H9 (cell line): ENCODE measurements at regions not wholly inside any gene's neighbourhood (a gene's known extent, or its start where the extent isn't known, plus 50 kb on each side); places are given as distances from the start of the nearest gene placed in this dataset.

ENCODE experiments used
- DNase-seq: peaks from one replicate; pipeline ENCODE4 v3.0.0-alpha.2; 2017
- H2AFZ ChIP-seq: one replicate; pipeline ENCODE4 v1.6.1; 2013; ENCODE audit warnings: mild to moderate bottlenecking, low read length, control low read depth, moderate library complexity
- H2AK5ac ChIP-seq: 2 replicates; pipeline ENCODE4 v1.6.1; 2013; ENCODE audit warnings: low read length, control low read depth, mixed read lengths; ENCODE audit not compliant: insufficient read length
- H2BK120ac ChIP-seq: one replicate; pipeline ENCODE4 v1.6.1; 2013; ENCODE audit warnings: low read depth, mild to moderate bottlenecking, low read length, control low read depth, inconsistent platforms; ENCODE audit not compliant: poor library complexity, severe bottlenecking
- H2BK12ac ChIP-seq: 2 replicates; pipeline ENCODE4 v1.6.1; 2013; ENCODE audit warnings: low read length, control low read depth, mixed read lengths, low read depth; ENCODE audit not compliant: insufficient read length
- H2BK15ac ChIP-seq: 2 replicates; pipeline ENCODE4 v1.6.1; 2013; ENCODE audit warnings: low read depth, low read length, control low read depth
- H2BK20ac ChIP-seq: one replicate; pipeline ENCODE4 v1.6.1; 2013; ENCODE audit warnings: low read depth, mild to moderate bottlenecking, low read length, control low read depth, inconsistent platforms; ENCODE audit not compliant: poor library complexity, severe bottlenecking
- H2BK5ac ChIP-seq: 2 replicates; pipeline ENCODE4 v1.6.1; 2013; ENCODE audit warnings: low read length, control low read depth, mixed read lengths; ENCODE audit not compliant: insufficient read length
- H3K14ac ChIP-seq: 2 replicates; pipeline ENCODE4 v1.6.1; 2013; ENCODE audit warnings: low read length, control low read depth; ENCODE audit not compliant: insufficient read depth
- H3K18ac ChIP-seq: 2 replicates; pipeline ENCODE4 v1.6.1; 2013; ENCODE audit warnings: low read depth, mild to moderate bottlenecking, mixed read lengths, low read length, control low read depth; ENCODE audit not compliant: insufficient read length
- H3K23ac ChIP-seq: 2 replicates; pipeline ENCODE4 v1.6.1; 2013; ENCODE audit warnings: low read length, control low read depth, mixed read lengths, low read depth; ENCODE audit not compliant: insufficient read length
- H3K23me2 ChIP-seq: 2 replicates; pipeline ENCODE4 v1.6.1; 2013; ENCODE audit warnings: low read depth, mild to moderate bottlenecking, mixed read lengths, low read length, control low read depth; ENCODE audit not compliant: insufficient read length, poor library complexity, severe bottlenecking
- H3K27ac ChIP-seq: 2 replicates; pipeline ENCODE4 v1.5.1; 2013; ENCODE audit warnings: low read length, control low read depth, mixed read lengths, low read depth; ENCODE audit not compliant: insufficient read length
- H3K27me3 ChIP-seq: 2 replicates; pipeline ENCODE4 v1.6.1; 2013; ENCODE audit warnings: low read length, control low read depth, inconsistent platforms; ENCODE audit not compliant: insufficient read depth
- H3K4ac ChIP-seq: 2 replicates; pipeline ENCODE4 v1.6.1; 2013; ENCODE audit warnings: low read depth, mild to moderate bottlenecking, control low read depth, inconsistent platforms, low read length, moderate library complexity
- H3K4me1 ChIP-seq: 2 replicates; pipeline ENCODE4 v1.6.1; 2013; ENCODE audit warnings: low read length, control low read depth, inconsistent platforms; ENCODE audit not compliant: insufficient read depth
- H3K4me2 ChIP-seq: 2 replicates; pipeline ENCODE4 v1.6.1; 2013; ENCODE audit warnings: low read length, control low read depth, mixed read lengths; ENCODE audit not compliant: insufficient read length, insufficient read depth
- H3K56ac ChIP-seq: 2 replicates; pipeline ENCODE4 v1.6.1; 2013; ENCODE audit warnings: low read depth, mild to moderate bottlenecking, mixed read lengths, low read length, control low read depth; ENCODE audit not compliant: insufficient read length
- H3K79me1 ChIP-seq: 2 replicates; pipeline ENCODE4 v1.6.1; 2013; ENCODE audit warnings: low read depth, mild to moderate bottlenecking, moderate library complexity, low read length, control low read depth, inconsistent platforms; ENCODE audit not compliant: insufficient read depth, poor library complexity, severe bottlenecking
- H3K79me2 ChIP-seq: 2 replicates; pipeline ENCODE4 v1.6.1; 2013; ENCODE audit warnings: low read length, control low read depth, inconsistent platforms; ENCODE audit not compliant: insufficient read depth
- H3K9ac ChIP-seq: 2 replicates; pipeline ENCODE4 v1.6.1; 2013; ENCODE audit warnings: low read length, control low read depth, mixed read lengths; ENCODE audit not compliant: insufficient read length; ENCODE audit errors: extremely low read depth
- H3K9me3 ChIP-seq: one replicate; pipeline ENCODE4 v1.6.1; 2013; ENCODE audit warnings: low read depth, low read length, inconsistent platforms; ENCODE audit not compliant: control insufficient read depth
- H3T11ph ChIP-seq: one replicate; pipeline ENCODE4 v1.6.1; 2013; ENCODE audit warnings: mild to moderate bottlenecking, low read length, control low read depth, inconsistent platforms
- H4K20me1 ChIP-seq: one replicate; pipeline ENCODE4 v1.6.1; 2013; ENCODE audit not compliant: control insufficient read depth, insufficient read length, insufficient read depth
- H4K5ac ChIP-seq: 2 replicates; pipeline ENCODE4 v1.6.1; 2013; ENCODE audit warnings: low read depth, mild to moderate bottlenecking, mixed read lengths, low read length, control low read depth; ENCODE audit not compliant: insufficient read length
- H4K8ac ChIP-seq: replicated peaks from 2 replicates; pipeline ENCODE4 v1.6.1; 2013; ENCODE audit warnings: low read length, control low read depth, mixed read lengths, low read depth; ENCODE audit not compliant: insufficient read length
- H4K91ac ChIP-seq: 2 replicates; pipeline ENCODE4 v1.6.1; 2013; ENCODE audit warnings: low read depth, mild to moderate bottlenecking, moderate library complexity, mixed read lengths, low read length, control low read depth; ENCODE audit not compliant: insufficient read length
- H3K27ac Mint-ChIP-seq, 3 experiments: 2 replicates in 2 of 3; 3 replicates in 1 of 3; pipeline ENCODE4 v1.8.0; 2020 to 2021; ENCODE audit warnings: mixed read lengths in 3 of 3, mild to moderate bottlenecking in 1 of 3, moderate library complexity in 1 of 3
- H3K27me3 Mint-ChIP-seq: 2 replicates; pipeline ENCODE4 v1.8.0; 2021; ENCODE audit warnings: low read depth, mild to moderate bottlenecking, moderate library complexity, mixed read lengths
- H3K36me3 Mint-ChIP-seq, 3 experiments: 2 replicates in 2 of 3; 3 replicates in 1 of 3; pipeline ENCODE4 v1.8.0; 2020 to 2021; ENCODE audit warnings: low read depth in 3 of 3, mixed read lengths in 3 of 3; ENCODE audit not compliant: insufficient read depth in 1 of 3
- H3K4me1 Mint-ChIP-seq, 2 experiments: 2 replicates each; pipeline ENCODE4 v1.8.0; 2020; ENCODE audit warnings: mixed read lengths in 2 of 2
- H3K4me3 Mint-ChIP-seq, 2 experiments: 2 replicates in 1 of 2; 3 replicates in 1 of 2; pipeline ENCODE4 v1.8.0; 2020 to 2021; ENCODE audit warnings: mild to moderate bottlenecking in 2 of 2, mixed read lengths in 2 of 2, moderate library complexity in 1 of 2
- H3K9me3 Mint-ChIP-seq, 2 experiments: 2 replicates in 1 of 2; 3 replicates in 1 of 2; pipeline ENCODE4 v1.8.0; 2020; ENCODE audit warnings: mild to moderate bottlenecking in 2 of 2, mixed read lengths in 2 of 2, moderate library complexity in 1 of 2
- CTCF ChIP-seq: fragments of 200-600 bp; sonication (generic); conservative IDR thresholded peaks from 3 replicates; pipeline ENCODE4 v1.8.0; 2021; ENCODE audit warnings: antibody characterized with exemption, mild to moderate bottlenecking
- WGBS: extraction: QIAGEN DNeasy Blood & Tissue Kit; methylation state at CpG from one replicate; pipeline ENCODE4 v1.1.7; 2013; ENCODE audit warnings: missing lambda C conversion rate, low lambda C conversion rate, mixed read lengths; ENCODE audit not compliant: insufficient read length; ENCODE audit errors: extremely low coverage; 5-methylcytosine and 5-hydroxymethylcytosine counted together

- Mint-ChIP-seq H3K9me3 (peaks cover 0 to 3% of the 10 kb centered on the region in 2 experiments; a peak in 2 of 5 replicates), H3K27me3 (no peaks in the 10 kb centered on the region), H3K36me3 (peaks cover 0 to 4% (median 0%) of the 10 kb centered on the region in 3 experiments; a peak in 1 of 7 replicates), H3K4me3 (no peak overlapping the region), H3K27ac (no peak overlapping the region), H3K4me1 (peaks cover 16 to 17% of the 10 kb centered on the region in 2 experiments)
- H4K20me1 ChIP-seq, result no peaks in the 10 kb centered on the region
- no peaks in the 10 kb centered on the region for H3K4me1 ChIP-seq
- no peak overlapping the region for H3K23ac ChIP-seq
- no peak overlapping the region for H2BK15ac ChIP-seq
- no peak overlapping the region for H3K14ac ChIP-seq
- H3K79me1 ChIP-seq, result no peaks in the 10 kb centered on the region
- H2BK12ac ChIP-seq, result no peak overlapping the region
- H2BK120ac ChIP-seq, result no peak overlapping the region
- H2BK20ac ChIP-seq, result no peak overlapping the region
- no peak overlapping the region for H2BK5ac ChIP-seq
- H4K8ac ChIP-seq, result no peak overlapping the region
- H3K27ac ChIP-seq, result no peak overlapping the region
- H3K27me3 ChIP-seq, result no peaks in the 10 kb centered on the region
- no peak for TF ChIP-seq CTCF
- no peak overlapping the region for H2AK5ac ChIP-seq
- DNase-seq, result no peak
- no peak overlapping the region for H3K4me2 ChIP-seq
- WGBS, result no CpG with 5 or more reads among the region's 2 CpGs
- no peak overlapping the region for H3K56ac ChIP-seq
- no peaks in the 10 kb centered on the region for H3K9me3 ChIP-seq
- no peak overlapping the region for H3K4ac ChIP-seq
- H2AFZ ChIP-seq, result no peak overlapping the region
- H3T11ph ChIP-seq, result no peak overlapping the region
- no peak overlapping the region for H3K18ac ChIP-seq
- H4K91ac ChIP-seq, result no peak overlapping the region
- H4K5ac ChIP-seq, result no peak overlapping the region
- no peaks in the 10 kb centered on the region for H3K79me2 ChIP-seq
- H3K9ac ChIP-seq, result no peak overlapping the region
- no peaks in the 10 kb centered on the region for H3K23me2 ChIP-seq
Observed at GRCh38 chr1:14233510-14233909, 365.0 kb upstream of the KAZN start.
